Smooth muscle cell (in vitro differentiated cells): ENCODE measurements at regions not wholly inside any gene's neighbourhood (a gene's known extent, or its start where the extent isn't known, plus 50 kb on each side); places are given as distances from the start of the nearest gene placed in this dataset.
"Not testable (repeated sequence)": the region's sequence is repeated elsewhere in the genome, so short reads cannot be mapped to it uniquely, and the experiment has no call there.

Source experiments
- DNase-seq: peaks from one replicate; lab custom pipeline; 2025; ENCODE audit not compliant: unreplicated experiment; lab: John Stamatoyannopoulos, UW
- H2AFZ ChIP-seq: fragments of 200-600 bp; sonication (generic); 2 replicates; pipeline ENCODE4 v1.6.0; 2016; ENCODE audit warnings: antibody characterized with exemption, low read depth, mild to moderate bottlenecking
- H3F3A ChIP-seq: fragments of 200-600 bp; sonication (generic); 2 replicates; pipeline ENCODE4 v1.6.0; 2017; ENCODE audit warnings: antibody characterized with exemption, low read depth
- H3K27ac ChIP-seq: fragments of 200-600 bp; sonication (generic); 2 replicates; pipeline ENCODE4 v1.5.1; 2016; ENCODE audit warnings: low read depth, mild to moderate bottlenecking
- H3K27me3 ChIP-seq: fragments of 200-600 bp; sonication (generic); 2 replicates; pipeline ENCODE4 v1.6.1; 2016; ENCODE audit warnings: low read depth, mild to moderate bottlenecking
- H3K36me3 ChIP-seq: fragments of 200-600 bp; sonication (generic); 2 replicates; pipeline ENCODE4 v1.5.1; 2016; ENCODE audit warnings: low read depth
- H3K4me1 ChIP-seq: fragments of 200-600 bp; sonication (generic); 2 replicates; pipeline ENCODE4 v1.5.1; 2016; ENCODE audit warnings: low read depth
- H3K4me2 ChIP-seq: fragments of 200-600 bp; sonication (generic); 2 replicates; pipeline ENCODE4 v1.6.0; 2016; ENCODE audit warnings: mild to moderate bottlenecking
- H3K4me3 ChIP-seq: fragments of 200-600 bp; sonication (generic); 2 replicates; pipeline ENCODE4 v1.5.1; 2016; ENCODE audit warnings: mild to moderate bottlenecking
- H3K79me2 ChIP-seq: fragments of 200-600 bp; sonication (generic); 2 replicates; pipeline ENCODE4 v1.6.0; 2016; ENCODE audit warnings: low read depth, mild to moderate bottlenecking
- H3K9ac ChIP-seq: fragments of 200-600 bp; sonication (generic); 2 replicates; pipeline ENCODE4 v1.6.0; 2016; ENCODE audit warnings: low read depth
- H3K9me3 ChIP-seq: fragments of 200-600 bp; sonication (generic); replicated peaks from 2 replicates; pipeline ENCODE4 v1.5.1; 2016; ENCODE audit warnings: low read depth
- H4K20me1 ChIP-seq: fragments of 200-600 bp; sonication (generic); 2 replicates; pipeline ENCODE4 v1.6.0; 2016; ENCODE audit warnings: low read depth
- WGBS: methylation state at CpG from one replicate; pipeline ENCODE4 v1.1.7; 2016; ENCODE audit warnings: low lambda C conversion rate; 5-methylcytosine and 5-hydroxymethylcytosine counted together
- TF ChIP-seq, protein P1 (sequence below): fragments of 200-600 bp; sonication (generic); IDR thresholded peaks from 2 replicates; pipeline ENCODE4 v1.5.1; 2017; ENCODE audit warnings: borderline replicate concordance, mild to moderate bottlenecking, antibody characterized with exemption; ENCODE audit not compliant: insufficient read depth, poor library complexity, severe bottlenecking

DNA sequence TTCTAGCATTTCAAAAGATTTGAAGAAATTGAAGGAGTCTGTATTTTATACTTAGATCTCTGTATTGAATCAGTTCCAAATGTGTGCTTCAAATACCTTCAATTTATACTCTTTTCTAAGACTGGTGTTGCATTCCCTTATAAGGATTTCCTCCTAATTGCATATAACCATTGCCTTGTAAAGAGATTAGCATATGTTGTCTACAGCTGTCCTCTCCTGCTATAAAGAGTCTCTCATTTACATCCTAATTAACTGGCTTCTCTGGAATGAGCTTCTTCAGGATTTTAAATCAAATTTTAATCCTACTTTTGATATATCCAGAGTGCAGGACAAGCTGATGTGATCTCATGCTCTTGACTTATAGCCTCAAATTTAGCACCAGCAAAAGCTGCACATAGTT lies 957.3 kb downstream of the XPNPEP1 start:
- Histone ChIP-seq H3K36me3 (no peaks in the 10 kb centered on the region), H3F3A (no peaks in the 10 kb centered on the region)

DNA sequence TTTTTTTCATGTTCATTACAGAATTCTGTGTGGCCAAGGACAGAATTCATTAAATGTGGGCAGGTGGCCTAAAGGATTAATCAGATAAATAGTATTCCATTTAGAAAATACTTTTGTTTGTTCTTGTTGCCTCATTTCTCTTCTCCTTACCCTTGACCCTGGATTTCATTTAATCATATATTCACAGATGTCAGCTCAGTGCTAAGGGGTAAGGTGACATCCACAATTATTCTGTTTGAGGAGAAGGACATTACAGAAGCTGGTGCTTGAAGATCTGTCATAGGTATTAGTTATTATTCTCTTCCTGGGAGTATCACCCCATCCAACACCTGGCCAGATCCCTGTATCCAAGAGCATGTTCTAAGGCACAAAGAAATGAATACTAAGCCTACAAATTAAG lies 961.1 kb downstream of the XPNPEP1 start:
- H3F3A ChIP-seq = no peaks in the 10 kb centered on the region
- no peak overlapping the region for H3K4me2 ChIP-seq
- no peak overlapping the region for H3K9ac ChIP-seq
- H3K79me2 ChIP-seq = no peaks in the 10 kb centered on the region
- no peak overlapping the region for H3K4me3 ChIP-seq
- DNase-seq = no peak
- H3K4me1 ChIP-seq = no peaks in the 10 kb centered on the region
- peaks cover 3% of the 10 kb centered on the region for H3K27me3 ChIP-seq
- TF ChIP-seq, protein P1, sequence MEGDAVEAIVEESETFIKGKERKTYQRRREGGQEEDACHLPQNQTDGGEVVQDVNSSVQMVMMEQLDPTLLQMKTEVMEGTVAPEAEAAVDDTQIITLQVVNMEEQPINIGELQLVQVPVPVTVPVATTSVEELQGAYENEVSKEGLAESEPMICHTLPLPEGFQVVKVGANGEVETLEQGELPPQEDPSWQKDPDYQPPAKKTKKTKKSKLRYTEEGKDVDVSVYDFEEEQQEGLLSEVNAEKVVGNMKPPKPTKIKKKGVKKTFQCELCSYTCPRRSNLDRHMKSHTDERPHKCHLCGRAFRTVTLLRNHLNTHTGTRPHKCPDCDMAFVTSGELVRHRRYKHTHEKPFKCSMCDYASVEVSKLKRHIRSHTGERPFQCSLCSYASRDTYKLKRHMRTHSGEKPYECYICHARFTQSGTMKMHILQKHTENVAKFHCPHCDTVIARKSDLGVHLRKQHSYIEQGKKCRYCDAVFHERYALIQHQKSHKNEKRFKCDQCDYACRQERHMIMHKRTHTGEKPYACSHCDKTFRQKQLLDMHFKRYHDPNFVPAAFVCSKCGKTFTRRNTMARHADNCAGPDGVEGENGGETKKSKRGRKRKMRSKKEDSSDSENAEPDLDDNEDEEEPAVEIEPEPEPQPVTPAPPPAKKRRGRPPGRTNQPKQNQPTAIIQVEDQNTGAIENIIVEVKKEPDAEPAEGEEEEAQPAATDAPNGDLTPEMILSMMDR = no peak
- no peak overlapping the region for H2AFZ ChIP-seq
- H3K36me3 ChIP-seq = no peaks in the 10 kb centered on the region
- H3K27ac ChIP-seq = no peak overlapping the region
- H4K20me1 ChIP-seq = no peaks in the 10 kb centered on the region
- H3K9me3 ChIP-seq = no peaks in the 10 kb centered on the region

More for the DNA sequence above, 957.3 kb downstream of the XPNPEP1 start:
- TF ChIP-seq, protein P1 = no peak
- H3K4me2 ChIP-seq = no peak overlapping the region
- H2AFZ ChIP-seq = no peak overlapping the region
- no peak overlapping the region for H3K27ac ChIP-seq
- H3K9me3 ChIP-seq = no peaks in the 10 kb centered on the region
- H3K4me3 ChIP-seq = no peak overlapping the region
- H3K9ac ChIP-seq = no peak overlapping the region
- H3K79me2 ChIP-seq = no peaks in the 10 kb centered on the region
- H4K20me1 ChIP-seq = no peaks in the 10 kb centered on the region
- no peaks in the 10 kb centered on the region for H3K4me1 ChIP-seq
- peaks cover 3% of the 10 kb centered on the region for H3K27me3 ChIP-seq
- no peak for DNase-seq

DNA sequence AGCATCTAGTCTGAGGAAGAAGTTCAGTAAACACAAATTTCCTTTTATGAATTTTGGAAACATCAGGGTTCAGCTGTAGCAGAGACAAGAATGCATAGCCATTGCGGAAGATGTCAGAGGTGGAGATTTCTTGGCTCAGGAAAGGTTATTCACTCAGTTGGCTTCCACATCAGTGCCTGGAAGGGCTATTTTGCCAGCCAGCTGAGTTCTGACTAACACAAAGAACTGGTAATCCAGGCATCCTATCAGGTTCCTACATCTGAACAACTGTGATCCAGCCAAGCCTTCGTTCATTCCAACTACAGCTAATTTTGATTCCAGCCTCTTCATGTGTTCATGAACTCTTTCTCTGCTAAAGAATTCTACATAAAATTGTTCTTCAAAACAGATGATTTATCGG lies 965.6 kb downstream of the XPNPEP1 start:
- Histone ChIP-seq H3K9me3 (no peaks in the 10 kb centered on the region), H3K36me3 (no peaks in the 10 kb centered on the region), H2AFZ (no peak overlapping the region), H3K27me3 (no peaks in the 10 kb centered on the region), H3K9ac (no peak overlapping the region), H3K79me2 (no peaks in the 10 kb centered on the region), H4K20me1 (no peaks in the 10 kb centered on the region), H3F3A (no peaks in the 10 kb centered on the region), H3K27ac (no peak overlapping the region), H3K4me1 (no peaks in the 10 kb centered on the region), H3K4me3 (no peak overlapping the region), H3K4me2 (no peak overlapping the region)
- DNase-seq = no peak
- TF ChIP-seq, protein P1 = no peak
- WGBS = 82% methylated on average over 3 of the region's 3 CpGs

DNA sequence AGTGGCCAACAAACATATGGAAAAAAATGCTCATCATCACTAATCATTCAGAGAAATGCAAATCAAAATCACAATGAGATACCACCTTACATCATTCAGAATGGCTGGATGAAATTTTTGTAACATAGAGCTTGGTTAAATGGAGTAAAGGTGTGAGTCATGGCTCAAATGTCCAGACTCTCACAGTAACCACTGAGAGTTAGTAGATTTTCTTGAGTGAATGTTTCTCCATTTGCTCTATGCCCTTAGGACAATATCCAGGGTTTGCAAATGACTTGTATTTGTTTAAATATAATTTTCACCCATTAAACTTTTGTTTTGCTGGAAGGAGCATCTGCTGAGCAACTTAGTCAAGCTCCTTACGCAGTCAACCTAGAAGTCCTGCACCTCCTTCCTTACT lies 967.2 kb downstream of the XPNPEP1 start:
- H4K20me1 ChIP-seq = no peaks in the 10 kb centered on the region
- no peak for DNase-seq
- no peak overlapping the region for H3K27ac ChIP-seq
- no peaks in the 10 kb centered on the region for H3K9me3 ChIP-seq
- no peaks in the 10 kb centered on the region for H3K79me2 ChIP-seq
- H2AFZ ChIP-seq = no peak overlapping the region
- no peaks in the 10 kb centered on the region for H3K4me1 ChIP-seq
- no peaks in the 10 kb centered on the region for H3F3A ChIP-seq
- no peak overlapping the region for H3K4me3 ChIP-seq
- no peak overlapping the region for H3K9ac ChIP-seq
- no peak overlapping the region for H3K4me2 ChIP-seq
- TF ChIP-seq, protein P1 = no peak
- 78% methylated on average over 1 of the region's 1 CpG for WGBS
- no peaks in the 10 kb centered on the region for H3K27me3 ChIP-seq
- H3K36me3 ChIP-seq = no peaks in the 10 kb centered on the region

DNA sequence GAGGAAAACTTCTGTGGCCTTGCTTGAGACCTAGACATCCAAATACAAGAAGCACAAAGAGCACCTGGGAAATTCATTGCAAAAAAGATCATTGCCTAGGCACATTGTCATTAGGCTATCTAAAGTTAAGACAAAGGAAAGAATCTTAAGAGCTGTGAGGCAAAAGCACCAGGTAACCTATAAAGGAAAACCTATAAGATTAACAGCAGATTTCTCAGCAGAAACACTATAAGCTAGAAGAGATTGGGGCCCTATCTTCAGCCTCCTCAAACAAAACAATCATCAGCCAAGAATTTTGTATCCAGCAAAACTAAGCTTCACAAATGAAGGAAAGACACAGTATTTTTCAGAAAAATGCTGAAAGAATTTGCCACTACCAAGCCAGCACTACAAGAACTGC lies 1003.3 kb downstream of the XPNPEP1 start:
- DNase-seq, H3K27me3 ChIP-seq, H3K4me1 ChIP-seq, H3F3A ChIP-seq, H3K36me3 ChIP-seq, H4K20me1 ChIP-seq, H3K79me2 ChIP-seq, H3K9me3 ChIP-seq, H3K27ac ChIP-seq, H3K4me3 ChIP-seq, H2AFZ ChIP-seq, H3K9ac ChIP-seq, H3K4me2 ChIP-seq: not testable (repeated sequence)
